Naive thymus-derived CD4-positive, alpha-beta T cell (primary cell): ENCODE measurements at regions not wholly inside any gene's neighbourhood (a gene's known extent, or its start where the extent isn't known, plus 50 kb on each side); places are given as distances from the start of the nearest gene placed in this dataset.

Experiments
- ATAC-seq: fragments of 150-1000 bp; cut with Tn5 transposase; 2 replicates; pipeline ENCODE4 v1.10.0; 2021; ENCODE audit warnings: mild to moderate bottlenecking, moderate library complexity
- CTCF ChIA-PET: fragments of 350-600 bp; sonication (Branson Sonifier 250); formaldehyde crosslinking; loops from one replicate; lab custom pipeline; 2021; ENCODE audit warnings: antibody characterized with exemption; lab: Charles Lee
- POLR2A ChIA-PET: fragments of 350-600 bp; sonication (Branson Sonifier 250); formaldehyde crosslinking; loops from one replicate; lab custom pipeline; 2021; ENCODE audit warnings: antibody characterized with exemption, inconsistent platforms; lab: Charles Lee
- DNase-seq, 9 donors: peaks; one replicate each; pipeline versions ENCODE4 v3.0.0 to v3.0.0-alpha.2; 2020 to 2022; ENCODE audit warnings: mixed read lengths in 1 of 9
- H3K27ac ChIP-seq: one replicate; pipeline ENCODE4 v1.7.0; 2013; ENCODE audit warnings: mild to moderate bottlenecking, low read depth, low read length, moderate library complexity
- H3K27me3 ChIP-seq, 2 donors: one replicate each; pipeline ENCODE4 v1.7.0; 2013; ENCODE audit warnings: low read length in 2 of 2, mild to moderate bottlenecking in 2 of 2, moderate library complexity in 2 of 2; ENCODE audit not compliant: control insufficient read depth in 2 of 2, insufficient read depth in 2 of 2
- H3K36me3 ChIP-seq, 3 experiments: 1 replicate in 2 of 3; 2 replicates in 1 of 3; pipeline ENCODE4 v1.7.0; 2013; ENCODE audit warnings: low read length in 3 of 3, mild to moderate bottlenecking in 3 of 3, moderate library complexity in 1 of 3; ENCODE audit not compliant: insufficient read depth in 3 of 3, control insufficient read depth in 2 of 3
- H3K4me1 ChIP-seq, 2 donors: one replicate each; pipeline ENCODE4 v1.7.0; 2013; ENCODE audit warnings: low read length in 2 of 2, mild to moderate bottlenecking in 2 of 2, moderate library complexity in 1 of 2; ENCODE audit not compliant: control insufficient read depth in 2 of 2, insufficient read depth in 2 of 2
- H3K4me3 ChIP-seq: 2 replicates; pipeline ENCODE4 v1.7.0; 2013; ENCODE audit warnings: mild to moderate bottlenecking, low read length
- H3K9me3 ChIP-seq, 3 experiments: 1 replicate in 2 of 3; 2 replicates in 1 of 3; pipeline ENCODE4 v1.7.0; 2013; ENCODE audit warnings: low read length in 3 of 3; ENCODE audit not compliant: control insufficient read depth in 2 of 3
- H3K27ac Mint-ChIP-seq, 9 donors: one replicate each; pipeline ENCODE4 v1.8.0; 2020 to 2022; ENCODE audit warnings: mixed read lengths in 9 of 9, mild to moderate bottlenecking in 8 of 9, moderate library complexity in 5 of 9, inconsistent platforms in 2 of 9
- H3K27me3 Mint-ChIP-seq, 5 donors: one replicate each; pipeline ENCODE4 v1.8.0; 2021 to 2022; ENCODE audit warnings: mixed read lengths in 5 of 5, mild to moderate bottlenecking in 1 of 5
- H3K36me3 Mint-ChIP-seq, 5 donors: one replicate each; pipeline ENCODE4 v1.8.0; 2020 to 2022; ENCODE audit warnings: mixed read lengths in 5 of 5, mild to moderate bottlenecking in 3 of 5, inconsistent platforms in 1 of 5
- H3K4me1 Mint-ChIP-seq, 7 donors: one replicate each; pipeline ENCODE4 v1.8.0; 2020 to 2022; ENCODE audit warnings: mixed read lengths in 7 of 7, mild to moderate bottlenecking in 3 of 7, inconsistent platforms in 1 of 7
- H3K4me3 Mint-ChIP-seq, 10 donors: one replicate each; pipeline ENCODE4 v1.8.0; 2020 to 2022; ENCODE audit warnings: mild to moderate bottlenecking in 10 of 10, mixed read lengths in 10 of 10, moderate library complexity in 6 of 10, inconsistent platforms in 2 of 10
- H3K9me3 Mint-ChIP-seq, 11 donors: one replicate each; pipeline ENCODE4 v1.8.0; 2020 to 2022; ENCODE audit warnings: mixed read lengths in 11 of 11, mild to moderate bottlenecking in 4 of 11, inconsistent platforms in 1 of 11, moderate library complexity in 1 of 11
- intact Hi-C, 2 donors: fragments of 100-400 bp; cut with micrococcal nuclease; formaldehyde crosslinking; loops; one replicate each; pipeline ENCODE4 v1.15.1; 2023

DNA sequence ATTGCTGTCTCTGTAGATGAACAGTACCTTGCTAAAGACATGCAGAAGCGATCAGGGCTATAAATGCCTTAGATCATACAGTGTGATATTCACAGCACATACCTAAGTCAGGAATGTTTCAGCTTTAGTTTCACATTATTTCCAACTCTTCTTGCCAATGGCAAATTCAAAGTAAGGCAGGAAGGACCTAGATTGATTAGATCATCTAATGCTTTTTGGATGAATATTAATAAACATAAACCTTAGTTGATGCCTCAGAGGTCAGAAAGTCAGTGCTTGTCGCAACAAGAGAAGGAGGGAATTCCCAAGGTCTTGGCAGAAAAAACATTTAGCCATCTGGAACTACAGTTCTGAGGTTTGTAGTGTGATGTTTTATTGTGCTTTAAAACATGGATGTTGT, 122.3 kb downstream of the TNFSF18 start:
- Histone ChIP-seq H3K36me3 (no peaks in the 10 kb centered on the region), H3K4me1 (no peaks in the 10 kb centered on the region), H3K9me3 (no peaks in the 10 kb centered on the region), H3K27ac (no peak overlapping the region), H3K4me3 (no peak overlapping the region), H3K27me3 (no peaks in the 10 kb centered on the region)
- intact Hi-C loops = no loop called here
- no peak for ATAC-seq
- peaks cover 0 to 29% (median 0%) of the 10 kb centered on the region in 5 donors for H3K27me3 Mint-ChIP-seq
- peaks cover 0 to 6% (median 0%) of the 10 kb centered on the region in 7 donors for H3K4me1 Mint-ChIP-seq
- peaks cover 0 to 4% (median 0%) of the 10 kb centered on the region in 5 donors for H3K36me3 Mint-ChIP-seq
- H3K9me3 Mint-ChIP-seq = peaks cover 0 to 2% (median 0%) of the 10 kb centered on the region in 11 donors
- no peak for DNase-seq
- CTCF ChIA-PET = no interaction called here
- no peak overlapping the region for H3K4me3 Mint-ChIP-seq
- H3K27ac Mint-ChIP-seq = no peak overlapping the region
- POLR2A ChIA-PET = no interaction called here

DNA sequence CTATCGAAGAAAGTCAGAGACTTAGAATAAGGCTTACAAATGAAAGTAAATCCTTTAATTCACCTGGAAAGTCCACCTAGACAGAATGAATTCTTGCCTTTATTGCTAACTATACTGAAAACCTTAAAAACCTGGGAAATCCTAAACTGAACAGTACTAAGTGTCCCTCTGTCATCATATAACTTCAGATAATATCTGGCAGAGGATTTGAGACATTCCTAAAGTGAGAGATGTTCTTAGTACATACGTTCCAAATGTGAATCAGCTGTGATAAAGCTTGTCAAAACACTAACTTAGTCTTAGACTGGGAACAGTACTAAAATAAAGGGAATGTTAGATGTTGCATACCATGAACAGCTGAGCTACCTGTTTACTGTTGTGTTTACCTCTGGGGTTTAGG, 121.7 kb downstream of the TNFSF18 start:
- CTCF ChIA-PET = no interaction called here

DNA sequence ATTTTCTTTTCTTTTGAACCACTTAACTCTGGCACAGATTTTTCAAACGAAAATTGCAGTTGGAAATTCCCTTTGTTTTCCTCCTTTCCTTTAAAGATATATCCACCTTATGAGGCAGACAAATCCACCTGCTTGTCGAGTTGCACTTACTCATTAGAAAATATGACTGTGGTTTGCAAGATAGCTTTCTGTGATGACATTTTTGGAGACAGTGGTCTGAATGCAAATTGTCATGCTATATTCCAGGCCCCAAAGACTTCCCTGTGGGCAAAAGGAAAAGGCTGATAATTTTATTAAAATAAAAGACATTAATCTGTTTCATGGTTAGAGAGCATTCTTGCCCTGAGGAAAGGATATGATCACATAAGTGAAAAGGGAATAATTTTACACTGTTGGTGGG, 120.6 kb downstream of the TNFSF18 start:
- Mint-ChIP-seq H3K9me3 (peaks cover 0 to 4% (median 0%) of the 10 kb centered on the region in 11 donors), H3K4me1 (peaks cover 4 to 20% (median 6%) of the 10 kb centered on the region in 7 donors), H3K36me3 (peaks cover 0 to 4% (median 0%) of the 10 kb centered on the region in 5 donors), H3K27ac (no peak overlapping the region), H3K4me3 (no peak overlapping the region), H3K27me3 (peaks cover 0 to 24% (median 0%) of the 10 kb centered on the region in 5 donors)
- Histone ChIP-seq H3K27me3 (no peaks in the 10 kb centered on the region), H3K36me3 (no peaks in the 10 kb centered on the region), H3K4me1 (no peaks in the 10 kb centered on the region), H3K4me3 (no peak overlapping the region), H3K9me3 (no peaks in the 10 kb centered on the region), H3K27ac (no peak overlapping the region)
- POLR2A ChIA-PET = no interaction called here
- CTCF ChIA-PET = no interaction called here
- DNase-seq (no peak), ATAC-seq (no peak)
- intact Hi-C loops = no loop called here

More for the DNA sequence above, 121.7 kb downstream of the TNFSF18 start:
- Mint-ChIP-seq H3K27me3 (peaks cover 0 to 29% (median 0%) of the 10 kb centered on the region in 5 donors), H3K36me3 (peaks cover 0 to 4% (median 0%) of the 10 kb centered on the region in 5 donors), H3K4me3 (no peak overlapping the region), H3K9me3 (peaks cover 0 to 2% (median 0%) of the 10 kb centered on the region in 11 donors), H3K27ac (no peak overlapping the region), H3K4me1 (peaks cover 3 to 11% (median 5%) of the 10 kb centered on the region in 7 donors)
- Histone ChIP-seq H3K27ac (no peak overlapping the region), H3K4me1 (no peaks in the 10 kb centered on the region), H3K36me3 (no peaks in the 10 kb centered on the region), H3K9me3 (no peaks in the 10 kb centered on the region), H3K4me3 (no peak overlapping the region), H3K27me3 (no peaks in the 10 kb centered on the region)
- no peak for DNase-seq
- POLR2A ChIA-PET = interaction anchor here (0.6 kb wide), 1 partner anchor 455 kb away, joined by 3 read pairs; no protein-coding TSS in a partner anchor
- no peak for ATAC-seq
- intact Hi-C loops = no loop called here

DNA sequence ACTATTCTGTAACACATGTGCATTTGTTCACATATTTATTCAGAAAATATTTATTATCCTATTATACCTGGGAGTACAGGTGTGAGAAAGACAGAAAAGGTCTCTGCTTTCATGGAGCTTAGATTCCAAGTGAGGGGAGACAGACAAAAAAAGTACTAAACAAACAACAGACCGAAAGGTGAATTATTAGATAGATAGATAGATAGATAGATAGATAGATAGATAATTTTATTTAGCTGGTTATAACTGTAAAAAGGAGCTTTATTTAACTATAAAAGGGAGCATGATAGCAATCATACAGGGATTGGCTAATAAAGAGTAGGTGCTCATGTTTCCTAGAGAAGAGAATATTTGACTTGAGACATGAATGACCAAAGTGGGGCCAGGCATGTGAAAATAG, 119.4 kb downstream of the TNFSF18 start:
- Histone ChIP-seq H3K9me3 (no peaks in the 10 kb centered on the region), H3K4me3 (no peak overlapping the region), H3K27me3 (no peaks in the 10 kb centered on the region), H3K4me1 (no peaks in the 10 kb centered on the region), H3K36me3 (no peaks in the 10 kb centered on the region), H3K27ac (no peak overlapping the region)
- no peak overlapping the region for H3K4me3 Mint-ChIP-seq
- H3K9me3 Mint-ChIP-seq = peaks cover 0 to 4% (median 0%) of the 10 kb centered on the region in 11 donors
- no peak for ATAC-seq
- CTCF ChIA-PET = no interaction called here
- no peak for DNase-seq
- POLR2A ChIA-PET = no interaction called here
- H3K27ac Mint-ChIP-seq = no peak overlapping the region
- H3K4me1 Mint-ChIP-seq = peaks cover 4 to 20% (median 6%) of the 10 kb centered on the region in 7 donors
- H3K36me3 Mint-ChIP-seq = peaks cover 0 to 4% (median 0%) of the 10 kb centered on the region in 5 donors
- intact Hi-C loops = no loop called here
- peaks cover 0 to 19% (median 0%) of the 10 kb centered on the region in 5 donors for H3K27me3 Mint-ChIP-seq

DNA sequence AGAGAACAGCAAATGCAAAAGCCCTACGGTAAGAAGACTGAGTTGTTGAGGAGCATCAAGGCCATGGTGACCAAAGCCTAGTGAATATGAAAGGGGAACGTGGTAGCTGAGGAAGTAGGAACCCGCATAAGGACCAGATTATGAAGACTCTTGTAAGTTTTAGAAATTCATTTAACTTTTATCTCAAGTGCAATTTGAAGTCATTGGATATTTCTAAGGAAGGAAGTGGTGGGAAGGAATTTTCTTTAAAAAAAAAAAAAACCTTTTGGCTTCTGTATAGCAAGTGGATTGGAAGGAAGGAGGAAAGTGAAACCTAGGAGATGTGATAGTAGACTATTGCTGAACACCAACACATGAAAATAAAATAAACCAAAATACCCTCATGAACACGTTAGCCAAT, 119.0 kb downstream of the TNFSF18 start:
- no peaks in the 10 kb centered on the region for H3K9me3 ChIP-seq

DNA sequence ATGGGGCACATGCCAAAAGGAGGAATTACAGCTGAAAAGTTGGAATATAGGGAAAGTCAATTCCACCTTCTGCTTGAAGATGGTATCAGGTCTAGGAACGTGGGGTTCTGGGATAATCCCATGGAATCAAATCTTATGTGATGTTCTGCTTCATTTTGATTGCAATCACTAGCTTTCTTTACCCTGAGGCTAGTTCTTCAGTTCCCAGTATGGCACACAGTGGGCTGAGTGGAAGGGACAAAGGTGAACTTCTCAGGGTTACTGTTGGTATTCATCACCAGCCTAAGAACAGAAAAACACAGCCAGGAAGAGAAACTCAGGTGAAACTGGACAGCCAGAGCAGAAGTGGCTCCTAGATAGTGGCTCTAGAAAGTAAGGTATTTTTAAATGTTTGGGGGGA, 117.8 kb downstream of the TNFSF18 start:
- Mint-ChIP-seq H3K36me3 (peaks cover 0 to 4% (median 0%) of the 10 kb centered on the region in 5 donors), H3K9me3 (peaks cover 0 to 4% (median 0%) of the 10 kb centered on the region in 11 donors), H3K4me3 (no peak overlapping the region), H3K4me1 (peaks cover 4 to 20% (median 6%) of the 10 kb centered on the region in 7 donors), H3K27me3 (peaks cover 0 to 14% (median 0%) of the 10 kb centered on the region in 5 donors), H3K27ac (no peak overlapping the region)
- no peak overlapping the region for H3K27ac ChIP-seq
- CTCF ChIA-PET = no interaction called here
- no peak overlapping the region for H3K4me3 ChIP-seq
- intact Hi-C loops = no loop called here
- H3K9me3 ChIP-seq = no peaks in the 10 kb centered on the region
- POLR2A ChIA-PET = no interaction called here
- H3K4me1 ChIP-seq = no peaks in the 10 kb centered on the region
- ATAC-seq (no peak), DNase-seq (no peak)
- H3K36me3 ChIP-seq = no peaks in the 10 kb centered on the region
- H3K27me3 ChIP-seq = no peaks in the 10 kb centered on the region

More for the DNA sequence above, 119.0 kb downstream of the TNFSF18 start:
- H3K27me3 ChIP-seq = no peaks in the 10 kb centered on the region
- H3K4me1 ChIP-seq = no peaks in the 10 kb centered on the region
- CTCF ChIA-PET = no interaction called here
- Mint-ChIP-seq H3K27ac (no peak overlapping the region), H3K36me3 (peaks cover 0 to 4% (median 0%) of the 10 kb centered on the region in 5 donors), H3K9me3 (peaks cover 0 to 4% (median 0%) of the 10 kb centered on the region in 11 donors), H3K4me1 (peaks cover 4 to 20% (median 6%) of the 10 kb centered on the region in 7 donors), H3K27me3 (peaks cover 0 to 19% (median 0%) of the 10 kb centered on the region in 5 donors), H3K4me3 (no peak overlapping the region)
- no peak overlapping the region for H3K4me3 ChIP-seq
- no peak overlapping the region for H3K27ac ChIP-seq
- no peaks in the 10 kb centered on the region for H3K36me3 ChIP-seq
- POLR2A ChIA-PET = no interaction called here
- DNase-seq = no peak
- intact Hi-C loops = no loop called here
- no peak for ATAC-seq

GRCh38 chr1:172934417-172934762, 116.4 kb downstream of the TNFSF18 start:
- ChIA-PET CTCF (no interaction called here), POLR2A (no interaction called here)
- no peaks in the 10 kb centered on the region for H3K4me1 ChIP-seq
- H3K9me3 ChIP-seq = no peaks in the 10 kb centered on the region
- Mint-ChIP-seq H3K4me1 (peaks cover 4 to 20% (median 6%) of the 10 kb centered on the region in 7 donors), H3K9me3 (peaks cover 0 to 4% (median 0%) of the 10 kb centered on the region in 11 donors), H3K27me3 (peaks cover 0 to 12% (median 0%) of the 10 kb centered on the region in 5 donors), H3K4me3 (no peak overlapping the region), H3K27ac (peak overlapping the region in 3 of 9 donors; percentile 6 to 40 (median 14)), H3K36me3 (peaks cover 0 to 4% (median 0%) of the 10 kb centered on the region in 5 donors)
- H3K27ac ChIP-seq = no peak overlapping the region
- H3K4me3 ChIP-seq = no peak overlapping the region
- DNase-seq (no peak), ATAC-seq (no peak)
- intact Hi-C loops = no loop called here
- no peaks in the 10 kb centered on the region for H3K36me3 ChIP-seq
- no peaks in the 10 kb centered on the region for H3K27me3 ChIP-seq
